SK-N-MC (cell line): ENCODE measurements at regions not wholly inside any gene's neighbourhood (a gene's known extent, or its start where the extent isn't known, plus 50 kb on each side); places are given as distances from the start of the nearest gene placed in this dataset.

Experiments
- EZH2 ChIP-seq: fragments of 200-600 bp; sonication (generic); IDR thresholded peaks from one replicate; pipeline ENCODE4 v1.6.1; 2017; ENCODE audit warnings: antibody characterized with exemption
- POLR2AphosphoS5 ChIP-seq: IDR thresholded peaks from 2 replicates; pipeline ENCODE4 v1.6.1; 2012; ENCODE audit warnings: mild to moderate bottlenecking, low read depth, low read length, borderline replicate concordance

GRCh38 chr5:72692231-72692637, 124.2 kb upstream of the TNPO1 start:
- TF ChIP-seq EZH2 (no peak), POLR2AphosphoS5 (no peak)
